Keratinocyte (primary cell): ENCODE measurements at regions not wholly inside any gene's neighbourhood (a gene's known extent, or its start where the extent isn't known, plus 50 kb on each side); places are given as distances from the start of the nearest gene placed in this dataset.

Experiments used
- DNase-seq: peaks from one replicate; pipeline ENCODE4 v3.0.0-alpha.2; 2011; ENCODE audit warnings: low read depth, missing footprints, low spot score
- FAIRE-seq: peaks from 2 replicates; lab custom pipeline; 2011; peaks lifted over from hg19 to GRCh38; lab: Jason Lieb, UNC
- H2AFZ ChIP-seq: 2 replicates; pipeline ENCODE4 v1.6.0; 2012; ENCODE audit warnings: low read length, control low read depth, inconsistent platforms; ENCODE audit not compliant: control insufficient read depth
- H3K27ac ChIP-seq: 2 replicates; pipeline ENCODE4 v1.5.1; 2011; ENCODE audit warnings: low read length; ENCODE audit not compliant: control insufficient read depth, insufficient read depth
- H3K27me3 ChIP-seq: 3 replicates; pipeline ENCODE4 v1.6.0; 2011; ENCODE audit warnings: low read length; ENCODE audit not compliant: control insufficient read depth, insufficient read depth; ENCODE audit errors: extremely low read depth
- H3K36me3 ChIP-seq, 2 experiments: 2 replicates in 1 of 2; 3 replicates in 1 of 2; pipeline ENCODE4 v1.5.1; 2011; ENCODE audit warnings: low read length in 2 of 2, mild to moderate bottlenecking in 1 of 2; ENCODE audit not compliant: control insufficient read depth in 2 of 2, insufficient read depth in 2 of 2; ENCODE audit errors: extremely low read depth in 1 of 2
- H3K4me1 ChIP-seq: 3 replicates; pipeline ENCODE4 v1.5.1; 2011; ENCODE audit warnings: low read length; ENCODE audit not compliant: control insufficient read depth, insufficient read depth; ENCODE audit errors: extremely low read depth
- H3K4me2 ChIP-seq: 3 replicates; pipeline ENCODE4 v1.6.0; 2011; ENCODE audit warnings: low read depth, low read length; ENCODE audit not compliant: control insufficient read depth, insufficient read depth; ENCODE audit errors: extremely low read depth
- H3K4me3 ChIP-seq, 3 experiments: fragments of 200-600 bp in 1 of 3; sonication (generic) in 1 of 3; 2 replicates in 2 of 3; 3 replicates in 1 of 3; pipeline ENCODE4 v1.5.1; 2011 to 2016; ENCODE audit warnings: low read length in 3 of 3, mild to moderate bottlenecking in 3 of 3, control low read depth in 2 of 3, inconsistent platforms in 1 of 3, low read depth in 1 of 3, mixed read lengths in 1 of 3, mixed run types in 1 of 3, moderate library complexity in 1 of 3; ENCODE audit not compliant: control insufficient read depth in 2 of 3, insufficient read depth in 2 of 3; ENCODE audit errors: extremely low read depth in 1 of 3
- H3K79me2 ChIP-seq: 2 replicates; pipeline ENCODE4 v1.6.0; 2012; ENCODE audit warnings: low read length; ENCODE audit not compliant: control insufficient read depth, insufficient read depth
- H3K9ac ChIP-seq: 3 replicates; pipeline ENCODE4 v1.6.0; 2011; ENCODE audit warnings: low read length; ENCODE audit not compliant: control insufficient read depth, insufficient read depth; ENCODE audit errors: extremely low read depth
- H3K9me1 ChIP-seq: 3 replicates; pipeline ENCODE4 v1.6.0; 2011; ENCODE audit warnings: low read length; ENCODE audit not compliant: control insufficient read depth, insufficient read depth; ENCODE audit errors: extremely low read depth
- H3K9me3 ChIP-seq: 2 replicates; pipeline ENCODE4 v1.5.1; 2012; ENCODE audit warnings: low read depth, low read length; ENCODE audit not compliant: control insufficient read depth
- H4K20me1 ChIP-seq: 3 replicates; pipeline ENCODE4 v1.6.0; 2011; ENCODE audit warnings: low read length; ENCODE audit not compliant: control insufficient read depth, insufficient read depth; ENCODE audit errors: extremely low read depth
- CTCF ChIP-seq, 3 experiments: IDR thresholded peaks in 1 of 3; conservative IDR thresholded peaks in 1 of 3; optimal IDR thresholded peaks in 1 of 3; 2 replicates in 2 of 3; 3 replicates in 1 of 3; pipeline versions ENCODE3 to v1.5.1; 2011; ENCODE audit warnings: low read length in 3 of 3, mild to moderate bottlenecking in 3 of 3, moderate library complexity in 2 of 3, control low read depth in 1 of 3, inconsistent platforms in 1 of 3; ENCODE audit not compliant: insufficient read depth in 2 of 3; ENCODE audit errors: extremely low read depth in 1 of 3
- EZH2 ChIP-seq: IDR thresholded peaks from one replicate; pipeline ENCODE4 v1.6.1; 2012; ENCODE audit warnings: inconsistent platforms, mild to moderate bottlenecking, low read length, moderate library complexity
- dilution Hi-C: fragments of 300-500 bp; cut with MboI; formaldehyde crosslinking; loops from one replicate; pipeline ENCODE4 v1.7.0; 2020; ENCODE audit warnings: low sequenced_read_pairs; ENCODE audit not compliant: extremely low pct_ligation_motif_present

- no peak overlapping the region for H3K4me3 ChIP-seq
- H3K4me1 ChIP-seq = no peaks in the 10 kb centered on the region
- H3K9me3 ChIP-seq = no peaks in the 10 kb centered on the region
- H3K4me2 ChIP-seq = no peak overlapping the region
- H3K27me3 ChIP-seq = no peaks in the 10 kb centered on the region
- dilution Hi-C loops = no loop called here
- H4K20me1 ChIP-seq = no peaks in the 10 kb centered on the region
- TF ChIP-seq EZH2 (no peak), CTCF (optimal IDR thresholded peaks at IDR 0.05 in 1 of 3, IDR thresholded peaks at IDR 0.05 in 1 of 3, conservative IDR thresholded peaks at IDR 0.05 in 1 of 3; ENCODE audit: extremely low read depth in 1 of 3, insufficient read depth in 2 of 3, low read length in 3 of 3) (no peak)
- DNase-seq (peak; percentile 50), FAIRE-seq (no peak)
- H2AFZ ChIP-seq = no peak overlapping the region
- H3K36me3 ChIP-seq = no peaks in the 10 kb centered on the region
- no peak overlapping the region for H3K27ac ChIP-seq
- H3K79me2 ChIP-seq = no peaks in the 10 kb centered on the region
- no peaks in the 10 kb centered on the region for H3K9me1 ChIP-seq
- no peak overlapping the region for H3K9ac ChIP-seq
Measured at GRCh38 chr2:121860033-121860757, 104.7 kb downstream of the TSN start.

GRCh38 chr2:121860758-121861227, 105.3 kb downstream of the TSN start:
- no peaks in the 10 kb centered on the region for H3K4me1 ChIP-seq
- no peaks in the 10 kb centered on the region for H3K79me2 ChIP-seq
- H3K27me3 ChIP-seq = no peaks in the 10 kb centered on the region
- no peaks in the 10 kb centered on the region for H3K36me3 ChIP-seq
- dilution Hi-C loops = no loop called here
- no peak for TF ChIP-seq EZH2
- TF ChIP-seq CTCF (optimal IDR thresholded peaks at IDR 0.05 in 1 of 3, IDR thresholded peaks at IDR 0.05 in 1 of 3, conservative IDR thresholded peaks at IDR 0.05 in 1 of 3; ENCODE audit: extremely low read depth in 1 of 3, insufficient read depth in 2 of 3, low read length in 3 of 3) = no peak
- no peaks in the 10 kb centered on the region for H4K20me1 ChIP-seq
- H3K4me3 ChIP-seq = no peak overlapping the region
- no peak overlapping the region for H3K9ac ChIP-seq
- no peaks in the 10 kb centered on the region for H3K9me1 ChIP-seq
- H3K9me3 ChIP-seq = no peaks in the 10 kb centered on the region
- DNase-seq = no peak
- no peak for FAIRE-seq
- no peak overlapping the region for H2AFZ ChIP-seq
- H3K4me2 ChIP-seq = no peak overlapping the region
- no peak overlapping the region for H3K27ac ChIP-seq
